AG09309 (cell line): ENCODE measurements at regions not wholly inside any gene's neighbourhood (a gene's known extent, or its start where the extent isn't known, plus 50 kb on each side); places are given as distances from the start of the nearest gene placed in this dataset.

Experiments used
- DNase-seq: peaks from one replicate; pipeline ENCODE4 v3.0.0-alpha.2; 2010; ENCODE audit warnings: low read depth
- H3K4me3 ChIP-seq: 2 replicates; pipeline ENCODE4 v1.5.1; 2011; ENCODE audit warnings: mild to moderate bottlenecking, low read depth, low read length, moderate library complexity; ENCODE audit not compliant: control insufficient read depth
- TF ChIP-seq, protein P1 (sequence below): IDR thresholded peaks from 2 replicates; pipeline ENCODE4 v1.5.1; 2011; ENCODE audit warnings: mild to moderate bottlenecking, low read depth, low read length, inconsistent platforms; ENCODE audit not compliant: insufficient read depth, control insufficient read depth; ENCODE audit errors: missing control alignments

DNA sequence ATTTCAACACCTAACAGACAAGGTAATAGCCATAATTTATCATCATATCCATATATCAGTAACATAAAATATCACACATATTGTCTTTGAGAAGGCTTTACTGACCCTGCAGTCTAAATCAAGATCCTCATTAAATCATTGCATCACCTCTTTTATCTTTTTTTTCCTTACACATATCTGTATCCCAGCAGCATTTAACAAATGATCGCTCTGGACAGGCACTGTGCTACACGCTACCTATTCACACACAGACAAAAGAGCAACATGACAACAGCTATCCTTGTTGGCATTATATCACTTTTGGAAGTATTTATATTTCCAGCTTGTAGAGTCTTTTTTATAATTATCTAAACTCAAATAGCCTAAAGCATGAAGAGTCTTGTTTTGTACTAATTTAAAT lies 73.3 kb upstream of the NBEA start:
- DNase-seq = no peak

DNA sequence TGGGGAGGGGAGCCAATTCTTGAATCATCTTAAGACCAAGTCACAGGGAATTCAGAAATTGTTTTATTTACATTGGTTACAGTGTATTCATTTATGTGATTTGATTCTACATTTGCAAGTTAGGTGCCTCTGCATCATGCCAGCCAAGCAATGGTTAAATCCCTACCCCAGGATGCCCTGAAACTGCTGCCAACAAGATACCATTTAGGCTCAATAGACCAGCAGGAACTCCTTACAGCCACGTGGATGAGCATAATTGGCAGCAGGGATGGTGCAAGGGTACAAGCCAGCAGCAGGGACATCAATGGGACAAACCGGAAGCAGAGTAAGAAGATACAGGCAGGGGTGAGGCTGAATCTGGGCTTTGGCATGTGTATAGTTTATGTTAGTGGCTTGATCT lies 72.4 kb upstream of the NBEA start:
- TF ChIP-seq, protein P1, sequence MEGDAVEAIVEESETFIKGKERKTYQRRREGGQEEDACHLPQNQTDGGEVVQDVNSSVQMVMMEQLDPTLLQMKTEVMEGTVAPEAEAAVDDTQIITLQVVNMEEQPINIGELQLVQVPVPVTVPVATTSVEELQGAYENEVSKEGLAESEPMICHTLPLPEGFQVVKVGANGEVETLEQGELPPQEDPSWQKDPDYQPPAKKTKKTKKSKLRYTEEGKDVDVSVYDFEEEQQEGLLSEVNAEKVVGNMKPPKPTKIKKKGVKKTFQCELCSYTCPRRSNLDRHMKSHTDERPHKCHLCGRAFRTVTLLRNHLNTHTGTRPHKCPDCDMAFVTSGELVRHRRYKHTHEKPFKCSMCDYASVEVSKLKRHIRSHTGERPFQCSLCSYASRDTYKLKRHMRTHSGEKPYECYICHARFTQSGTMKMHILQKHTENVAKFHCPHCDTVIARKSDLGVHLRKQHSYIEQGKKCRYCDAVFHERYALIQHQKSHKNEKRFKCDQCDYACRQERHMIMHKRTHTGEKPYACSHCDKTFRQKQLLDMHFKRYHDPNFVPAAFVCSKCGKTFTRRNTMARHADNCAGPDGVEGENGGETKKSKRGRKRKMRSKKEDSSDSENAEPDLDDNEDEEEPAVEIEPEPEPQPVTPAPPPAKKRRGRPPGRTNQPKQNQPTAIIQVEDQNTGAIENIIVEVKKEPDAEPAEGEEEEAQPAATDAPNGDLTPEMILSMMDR = no peak
- no peak for DNase-seq
- H3K4me3 ChIP-seq = no peak overlapping the region

More for the DNA sequence above, 73.3 kb upstream of the NBEA start:
- TF ChIP-seq, protein P1 = no peak
- no peak overlapping the region for H3K4me3 ChIP-seq

DNA sequence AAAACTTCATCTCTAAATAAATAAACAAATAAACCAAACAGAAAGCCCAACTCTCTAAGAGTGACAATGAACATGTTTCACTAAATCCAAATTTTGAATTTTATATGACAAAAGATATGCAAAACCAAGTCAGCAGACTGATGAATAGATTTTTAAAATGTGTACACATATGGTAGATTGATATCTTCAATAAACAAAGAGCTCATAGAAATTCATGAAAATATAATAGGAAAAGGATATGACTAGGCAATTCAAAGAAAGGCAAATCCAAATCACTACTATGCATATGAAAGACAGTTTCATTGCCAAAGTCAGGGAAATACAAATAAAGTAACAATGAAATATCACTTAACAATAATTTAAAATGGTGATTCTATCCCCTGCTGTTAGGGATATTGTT lies 63.7 kb upstream of the NBEA start:
- H3K4me3 ChIP-seq = no peak overlapping the region
- no peak for DNase-seq
- TF ChIP-seq, protein P1 = no peak

DNA sequence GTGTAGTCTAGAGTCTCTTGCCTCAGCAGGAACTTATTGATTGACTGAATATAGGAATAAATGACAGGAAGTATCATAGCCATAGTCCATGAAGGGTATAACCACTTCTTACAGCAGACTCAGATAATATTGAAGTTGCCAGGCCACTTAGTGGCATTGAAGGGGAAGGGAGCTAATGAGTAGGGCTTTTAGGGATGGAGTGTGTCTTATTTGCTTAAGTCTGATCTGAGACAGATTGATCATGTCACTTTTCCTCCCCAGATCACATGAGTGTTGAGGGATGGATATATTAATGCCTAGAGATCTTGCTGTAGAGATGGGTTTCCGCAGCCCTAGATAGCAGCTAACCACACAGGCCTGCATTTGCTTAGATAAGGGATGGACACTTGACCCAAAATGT lies 62.2 kb upstream of the NBEA start:
- no peak overlapping the region for H3K4me3 ChIP-seq
- DNase-seq = no peak

DNA sequence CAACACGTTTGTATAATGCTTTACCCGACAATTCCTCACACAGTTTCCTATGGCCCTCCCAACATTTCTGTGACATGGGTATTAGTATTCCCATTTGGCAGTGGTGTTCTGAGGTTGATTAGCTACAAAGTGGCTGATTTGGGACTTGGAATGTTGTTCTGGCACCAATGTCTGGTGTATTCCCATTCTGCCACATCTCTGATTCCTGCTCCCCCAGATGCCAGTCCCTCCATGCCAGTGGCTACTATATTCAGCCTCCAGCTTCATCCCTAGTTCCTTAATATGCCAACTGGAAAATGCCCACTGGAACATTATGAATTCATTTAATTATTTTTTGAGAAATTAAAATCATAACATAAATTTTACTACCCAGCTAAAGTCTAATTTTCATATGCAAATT lies 60.6 kb upstream of the NBEA start:
- TF ChIP-seq, protein P1 = no peak
- no peak for DNase-seq
- no peak overlapping the region for H3K4me3 ChIP-seq

More for the DNA sequence above, 62.2 kb upstream of the NBEA start:
- TF ChIP-seq, protein P1 = no peak

DNA sequence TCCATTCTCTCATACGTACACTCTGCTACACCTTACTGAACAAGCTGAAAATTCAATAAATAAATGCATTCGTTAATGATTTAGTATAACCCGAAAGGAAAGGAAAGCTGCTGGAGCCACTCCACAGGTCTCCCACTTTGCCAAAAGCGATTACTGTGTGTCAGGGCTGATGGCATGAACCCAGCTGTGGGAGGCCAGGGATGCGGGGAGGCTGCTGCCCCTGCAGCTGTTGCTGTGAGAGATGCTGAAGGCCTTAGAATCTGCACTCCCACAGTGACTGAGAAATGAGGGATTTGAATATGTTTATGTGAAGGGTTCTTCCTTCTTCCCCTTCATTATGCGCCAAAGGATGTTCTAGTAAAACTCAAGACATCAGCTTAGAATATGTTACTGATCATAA lies 58.7 kb upstream of the NBEA start:
- TF ChIP-seq, protein P1 = no peak
- no peak overlapping the region for H3K4me3 ChIP-seq

DNA sequence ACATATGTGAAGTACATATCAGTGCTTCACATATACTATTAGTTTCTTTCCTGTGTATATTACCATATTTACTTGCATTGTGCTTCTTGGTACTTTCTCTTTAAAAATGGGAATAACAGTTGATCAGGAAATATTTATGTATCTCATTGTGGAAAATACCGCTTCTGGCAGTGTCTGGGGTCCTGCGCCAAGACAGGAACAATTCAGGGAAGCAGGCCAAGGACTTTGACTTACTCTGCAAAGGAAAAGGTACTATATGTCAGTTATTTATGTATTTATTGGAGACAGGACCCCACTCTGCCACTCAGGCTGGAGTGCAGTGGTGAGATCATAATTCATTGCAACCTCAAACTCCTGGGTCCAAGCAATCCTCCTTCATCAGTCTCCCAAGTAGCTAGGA lies 57.7 kb upstream of the NBEA start:
- DNase-seq = no peak
- H3K4me3 ChIP-seq = no peak overlapping the region
- TF ChIP-seq, protein P1 = no peak

More for the DNA sequence above, 58.7 kb upstream of the NBEA start:
- no peak for DNase-seq
